Effector memory CD4-positive, alpha-beta T cell (primary cell): ENCODE measurements at regions not wholly inside any gene's neighbourhood (a gene's known extent, or its start where the extent isn't known, plus 50 kb on each side); places are given as distances from the start of the nearest gene placed in this dataset.

Experiments
- DNase-seq, 3 donors: peaks; one replicate each; pipeline ENCODE4 v3.0.0-alpha.2; 2020
- H3K27ac ChIP-seq: 2 replicates; pipeline ENCODE4 v1.7.0; 2013; ENCODE audit warnings: mild to moderate bottlenecking, low read length, moderate library complexity; ENCODE audit not compliant: insufficient read depth, poor library complexity, severe bottlenecking
- H3K27me3 ChIP-seq: replicated peaks from 2 replicates; pipeline ENCODE4 v1.7.0; 2013; ENCODE audit warnings: mild to moderate bottlenecking, low read length; ENCODE audit not compliant: insufficient read depth, control insufficient read depth, poor library complexity, severe bottlenecking
- H3K36me3 ChIP-seq: 2 replicates; pipeline ENCODE4 v1.7.0; 2013; ENCODE audit warnings: mild to moderate bottlenecking, low read length, moderate library complexity; ENCODE audit not compliant: control insufficient read depth, insufficient read depth
- H3K4me1 ChIP-seq: 2 replicates; pipeline ENCODE4 v1.7.0; 2013; ENCODE audit warnings: low read length, mild to moderate bottlenecking; ENCODE audit not compliant: control insufficient read depth, insufficient read depth, poor library complexity, severe bottlenecking
- H3K4me3 ChIP-seq: 2 replicates; pipeline ENCODE4 v1.7.0; 2013; ENCODE audit warnings: low read length, low read depth, mild to moderate bottlenecking; ENCODE audit not compliant: insufficient read depth, poor library complexity, severe bottlenecking
- H3K9me3 ChIP-seq: 2 replicates; pipeline ENCODE4 v1.7.0; 2013; ENCODE audit warnings: mild to moderate bottlenecking, low read length, moderate library complexity; ENCODE audit not compliant: control insufficient read depth

DNA sequence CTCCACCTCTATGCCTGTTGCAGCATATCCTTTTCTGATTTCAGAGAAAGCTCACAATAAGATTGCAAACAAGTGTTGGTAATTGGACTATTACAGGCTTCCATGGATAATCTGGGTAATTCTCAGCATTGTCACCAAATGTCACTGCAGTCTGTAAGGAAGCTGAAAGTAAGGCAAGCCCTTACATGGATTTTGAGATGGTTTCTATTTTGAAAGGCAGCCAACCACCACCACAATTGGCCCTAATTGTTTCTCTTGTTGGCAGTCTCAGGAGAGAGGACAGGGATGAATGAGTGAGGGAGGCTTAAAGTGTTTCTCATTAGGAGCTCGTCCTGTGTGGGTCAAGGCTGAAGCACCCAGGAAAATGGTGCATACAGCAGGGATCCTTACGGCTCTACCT, 879.9 kb downstream of the TUSC7 start:
- Histone ChIP-seq H3K27me3 (no peaks in the 10 kb centered on the region), H3K36me3 (no peaks in the 10 kb centered on the region), H3K4me1 (no peaks in the 10 kb centered on the region), H3K4me3 (no peak overlapping the region), H3K27ac (no peak overlapping the region), H3K9me3 (no peaks in the 10 kb centered on the region)
- DNase-seq, result no peak

DNA sequence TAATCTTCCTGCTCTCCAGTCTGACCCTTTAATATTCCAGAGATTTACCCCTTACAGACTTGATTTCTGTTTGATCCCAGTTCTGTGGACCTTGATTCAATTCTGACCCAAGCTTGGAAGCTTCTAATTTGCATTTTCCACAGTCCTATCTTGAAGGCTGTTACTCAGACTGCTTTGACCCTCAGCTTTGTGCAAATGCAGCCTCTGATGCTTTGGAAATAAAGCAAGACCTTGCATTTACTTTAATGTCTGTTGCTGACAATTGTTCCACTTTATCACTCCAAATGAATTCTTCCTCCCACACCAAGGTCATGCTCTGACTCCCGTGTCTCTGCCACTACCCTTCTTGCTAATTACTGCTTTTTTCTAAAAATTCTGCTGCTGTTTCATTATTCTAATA, 886.0 kb downstream of the TUSC7 start:
- no peaks in the 10 kb centered on the region for H3K9me3 ChIP-seq
- H3K27me3 ChIP-seq, result no peaks in the 10 kb centered on the region
- no peak overlapping the region for H3K27ac ChIP-seq
- no peaks in the 10 kb centered on the region for H3K36me3 ChIP-seq
- H3K4me1 ChIP-seq, result no peaks in the 10 kb centered on the region
- DNase-seq, result no peak
- H3K4me3 ChIP-seq, result no peak overlapping the region

DNA sequence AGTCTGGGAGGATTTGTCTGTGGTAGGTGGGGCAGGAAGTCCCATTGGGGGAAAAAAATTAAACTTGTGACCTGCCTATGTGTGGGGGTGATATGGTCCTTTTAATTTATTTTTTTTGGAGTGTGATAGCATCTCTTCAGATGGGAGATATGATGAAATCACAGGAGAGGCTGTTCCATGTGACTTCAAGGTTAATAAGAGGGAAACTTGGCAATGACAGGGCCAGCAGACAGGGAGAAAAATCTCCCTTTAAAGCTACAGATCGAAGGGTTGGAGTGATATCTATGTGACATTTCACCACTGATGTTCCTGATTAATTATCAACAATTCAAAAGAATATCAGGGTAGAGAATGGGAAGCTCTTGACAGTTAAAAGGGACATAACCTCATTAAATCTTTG, 886.9 kb downstream of the TUSC7 start:
- H3K4me3 ChIP-seq, result no peak overlapping the region
- no peaks in the 10 kb centered on the region for H3K9me3 ChIP-seq
- no peaks in the 10 kb centered on the region for H3K36me3 ChIP-seq
- no peaks in the 10 kb centered on the region for H3K27me3 ChIP-seq
- H3K27ac ChIP-seq, result no peak overlapping the region
- DNase-seq, result no peak
- H3K4me1 ChIP-seq, result no peaks in the 10 kb centered on the region

DNA sequence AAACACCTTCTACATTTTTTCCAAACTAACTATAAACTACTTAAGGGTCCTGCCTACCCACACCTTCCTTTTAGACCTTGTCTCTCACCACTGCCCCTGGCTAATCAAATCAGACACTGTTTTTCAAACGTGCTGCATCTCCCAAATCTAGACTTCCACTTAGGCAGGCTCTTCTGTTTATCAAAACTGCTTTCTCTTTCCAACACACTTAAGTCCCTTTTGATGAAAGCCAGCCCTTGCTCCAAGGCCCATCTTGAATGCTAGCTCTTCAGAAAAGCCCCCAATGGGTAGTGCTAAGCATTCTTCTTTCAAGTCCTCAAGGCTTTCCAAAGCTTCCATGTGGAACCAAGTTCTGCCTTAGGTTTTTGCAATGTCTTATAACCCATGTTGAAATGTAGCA, 888.3 kb downstream of the TUSC7 start:
- H3K4me3 ChIP-seq, result no peak overlapping the region

GRCh38 chr3:117600112-117600511, 890.5 kb downstream of the TUSC7 start:
- H3K4me1 ChIP-seq, result no peaks in the 10 kb centered on the region
- no peaks in the 10 kb centered on the region for H3K9me3 ChIP-seq
- no peak overlapping the region for H3K27ac ChIP-seq
- H3K4me3 ChIP-seq, result no peak overlapping the region
- DNase-seq, result no peak
- H3K36me3 ChIP-seq, result no peaks in the 10 kb centered on the region
- no peaks in the 10 kb centered on the region for H3K27me3 ChIP-seq

More for the DNA sequence above, 888.3 kb downstream of the TUSC7 start:
- H3K4me1 ChIP-seq, result no peaks in the 10 kb centered on the region
- no peaks in the 10 kb centered on the region for H3K36me3 ChIP-seq
- no peaks in the 10 kb centered on the region for H3K9me3 ChIP-seq
- no peak for DNase-seq
- no peak overlapping the region for H3K27ac ChIP-seq
- H3K27me3 ChIP-seq, result no peaks in the 10 kb centered on the region

DNA sequence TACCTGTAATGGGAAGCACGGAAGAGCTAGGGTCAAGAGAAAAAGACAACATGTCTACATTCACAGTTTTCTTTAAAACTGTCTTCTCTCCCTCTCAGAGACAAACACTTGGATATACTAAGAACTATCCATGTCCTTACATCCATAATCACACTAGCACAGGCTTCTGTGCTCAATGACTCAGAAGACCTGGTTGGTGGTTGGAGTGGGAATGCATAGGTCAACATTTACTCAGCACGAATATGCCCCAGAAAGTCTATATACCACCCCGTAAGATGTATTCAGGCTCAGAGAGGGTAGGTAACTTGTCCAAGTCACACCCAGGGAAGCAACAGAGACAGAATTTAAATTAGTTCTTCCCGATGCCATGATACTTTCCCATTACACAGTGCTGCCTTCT, 891.1 kb downstream of the TUSC7 start:
- Histone ChIP-seq H3K9me3 (no peaks in the 10 kb centered on the region), H3K27ac (no peak overlapping the region), H3K27me3 (no peaks in the 10 kb centered on the region), H3K4me1 (no peaks in the 10 kb centered on the region), H3K4me3 (no peak overlapping the region), H3K36me3 (no peaks in the 10 kb centered on the region)
- no peak for DNase-seq

DNA sequence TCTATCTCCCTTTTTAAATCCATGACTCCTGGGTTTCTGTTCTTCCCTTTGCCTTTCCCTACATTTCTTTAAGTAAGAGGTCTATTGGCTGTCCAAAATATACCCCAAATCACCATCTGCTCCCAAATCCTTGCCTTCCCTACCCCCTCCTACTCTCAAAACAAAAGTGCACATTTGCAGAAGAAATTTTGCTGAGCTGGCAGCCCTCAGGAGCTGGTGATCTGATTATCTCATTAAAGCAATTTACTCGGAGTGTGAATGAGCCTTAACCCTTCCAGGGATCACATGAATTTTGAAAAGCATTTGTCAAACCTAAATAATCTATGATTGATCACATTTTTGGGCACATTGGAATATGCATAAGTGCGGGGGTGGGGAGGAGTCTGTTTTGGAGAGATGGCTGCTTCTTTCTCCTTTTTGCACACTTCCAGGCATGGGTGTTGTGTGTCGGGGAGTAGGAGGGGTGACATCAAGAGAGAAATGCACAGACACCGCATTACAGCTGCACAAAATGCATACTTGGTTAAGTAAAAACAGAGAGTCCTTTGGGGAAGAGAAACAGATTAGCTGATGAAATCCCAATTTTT, 892.6 kb downstream of the TUSC7 start:
- no peak overlapping the region for H3K27ac ChIP-seq
- no peak for DNase-seq

DNA sequence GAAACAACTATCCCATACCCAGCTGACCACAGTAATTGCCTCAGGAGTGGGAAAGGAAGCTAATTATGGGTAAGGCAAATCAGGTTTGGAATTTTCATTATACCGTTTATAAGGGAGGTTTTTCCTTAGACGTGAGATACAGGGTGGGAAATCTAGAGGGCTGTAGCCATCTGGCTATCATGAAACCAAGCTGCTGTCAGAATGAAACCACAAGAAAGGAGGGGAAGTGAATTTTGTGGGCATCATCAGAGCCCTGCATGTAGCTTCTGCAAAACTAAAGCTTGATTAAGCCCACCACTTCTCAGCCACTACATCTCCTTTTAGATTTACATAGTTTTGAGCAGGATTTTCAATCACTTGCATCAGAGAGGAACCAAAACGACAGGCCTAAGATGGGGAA, 893.5 kb downstream of the TUSC7 start:
- no peak for DNase-seq
- H3K27ac ChIP-seq, result no peak overlapping the region
- H3K27me3 ChIP-seq, result no peaks in the 10 kb centered on the region
- no peaks in the 10 kb centered on the region for H3K4me1 ChIP-seq
- no peaks in the 10 kb centered on the region for H3K9me3 ChIP-seq
- no peak overlapping the region for H3K4me3 ChIP-seq
- no peaks in the 10 kb centered on the region for H3K36me3 ChIP-seq

More for the DNA sequence above, 892.6 kb downstream of the TUSC7 start:
- Histone ChIP-seq H3K4me1 (no peaks in the 10 kb centered on the region), H3K27me3 (no peaks in the 10 kb centered on the region), H3K9me3 (no peaks in the 10 kb centered on the region), H3K4me3 (no peak overlapping the region), H3K36me3 (no peaks in the 10 kb centered on the region)

DNA sequence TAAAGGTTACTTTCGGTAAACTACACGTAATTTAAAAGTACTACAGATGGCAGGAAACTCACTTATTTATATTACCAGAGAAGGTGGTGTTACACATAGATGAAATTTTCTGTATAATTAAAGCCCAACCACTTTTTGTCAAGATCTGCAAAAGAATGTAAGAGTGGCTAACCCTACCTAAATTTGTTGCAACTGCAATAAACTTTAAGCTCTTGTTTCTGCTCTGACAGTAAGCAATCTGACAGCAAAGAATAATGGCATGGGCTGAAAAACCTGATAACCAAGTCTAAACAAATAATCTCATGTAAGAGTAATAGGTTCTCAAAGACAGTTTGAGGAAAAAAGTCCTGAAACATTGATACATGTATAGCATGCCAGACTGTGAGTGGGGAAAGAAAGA, 897.3 kb downstream of the TUSC7 start:
- no peak overlapping the region for H3K4me3 ChIP-seq
- H3K27me3 ChIP-seq, result no peaks in the 10 kb centered on the region
- H3K27ac ChIP-seq, result no peak overlapping the region
- no peaks in the 10 kb centered on the region for H3K9me3 ChIP-seq
- no peaks in the 10 kb centered on the region for H3K36me3 ChIP-seq
- no peak for DNase-seq
- H3K4me1 ChIP-seq, result no peaks in the 10 kb centered on the region

- Histone ChIP-seq H3K9me3 (no peaks in the 10 kb centered on the region), H3K4me1 (no peaks in the 10 kb centered on the region), H3K27me3 (no peaks in the 10 kb centered on the region), H3K27ac (no peak overlapping the region), H3K4me3 (no peak overlapping the region), H3K36me3 (no peaks in the 10 kb centered on the region)
- DNase-seq, result no peak
Observed at GRCh38 chr3:117609330-117609729, 899.8 kb downstream of the TUSC7 start.
